ENCODE measurements at regions not wholly inside any gene's neighbourhood (a gene's known extent, or its start where the extent isn't known, plus 50 kb on each side); places are given as distances from the start of the nearest gene placed in this dataset.

- peak; percentile 87 for DNase-seq (ENCODE audit: low read depth)
- TF ChIP-seq CTCF (IDR thresholded peaks at IDR 0.05; ENCODE audit: low read length, missing control alignments): peak; percentile 86
- peak overlapping the region; percentile 31 for H3K4me3 ChIP-seq (replicated peaks; ENCODE audit: low read depth, low read length)
Measured at GRCh38 chr15:85296615-85297402, 83.6 kb upstream of the AKAP13 start.

GRCh38 chr15:85297537-85297936 lies 82.9 kb upstream of the AKAP13 start:
- no peak for DNase-seq (ENCODE audit: low read depth)
- no peak overlapping the region for H3K4me3 ChIP-seq (replicated peaks; ENCODE audit: low read depth, low read length)
- TF ChIP-seq CTCF (IDR thresholded peaks at IDR 0.05; ENCODE audit: low read length, missing control alignments): no peak

GRCh38 chr15:85298366-85298765 lies 82.0 kb upstream of the AKAP13 start:
- no peak for TF ChIP-seq CTCF (IDR thresholded peaks at IDR 0.05; ENCODE audit: low read length, missing control alignments)
- DNase-seq (ENCODE audit: low read depth): no peak
- no peak overlapping the region for H3K4me3 ChIP-seq (replicated peaks; ENCODE audit: low read depth, low read length)

GRCh38 chr15:85298941-85299340 lies 81.5 kb upstream of the AKAP13 start:
- no peak for DNase-seq (ENCODE audit: low read depth)
- H3K4me3 ChIP-seq (replicated peaks; ENCODE audit: low read depth, low read length): no peak overlapping the region
- no peak for TF ChIP-seq CTCF (IDR thresholded peaks at IDR 0.05; ENCODE audit: low read length, missing control alignments)

GRCh38 chr15:85302271-85302670 lies 78.1 kb upstream of the AKAP13 start:
- no peak for DNase-seq (ENCODE audit: low read depth)
- TF ChIP-seq CTCF (IDR thresholded peaks at IDR 0.05; ENCODE audit: low read length, missing control alignments): no peak
- H3K4me3 ChIP-seq (replicated peaks; ENCODE audit: low read depth, low read length): no peak overlapping the region

- no peak for TF ChIP-seq CTCF (IDR thresholded peaks at IDR 0.05; ENCODE audit: low read length, missing control alignments)
- no peak overlapping the region for H3K4me3 ChIP-seq (replicated peaks; ENCODE audit: low read depth, low read length)
- no peak for DNase-seq (ENCODE audit: low read depth)
Measured at GRCh38 chr15:85305050-85305449, 75.4 kb upstream of the AKAP13 start.
